Activated naive CD4-positive, alpha-beta T cell treated with anti-CD3 and anti-CD28 coated beads, Interleukin-2, amount 10 ng/mL, durations not matched to agents 7 days and 5 days (primary cell): ENCODE measurements at regions not wholly inside any gene's neighbourhood (a gene's known extent, or its start where the extent isn't known, plus 50 kb on each side); places are given as distances from the start of the nearest gene placed in this dataset.

Experiments
- CTCF ChIA-PET: fragments of 350-600 bp; sonication (Branson Sonifier 250); formaldehyde crosslinking; loops from one replicate; lab custom pipeline; 2021; ENCODE audit warnings: antibody characterized with exemption; lab: Charles Lee
- DNase-seq: peaks from one replicate; pipeline ENCODE4 v3.0.0-alpha.2; 2020
- H3K27ac Mint-ChIP-seq: one replicate; pipeline ENCODE4 v1.8.0; 2021; ENCODE audit warnings: mild to moderate bottlenecking, moderate library complexity, mixed read lengths
- H3K27me3 Mint-ChIP-seq: one replicate; pipeline ENCODE4 v1.8.0; 2021; ENCODE audit warnings: mild to moderate bottlenecking, mixed read lengths
- H3K36me3 Mint-ChIP-seq: one replicate; pipeline ENCODE4 v1.8.0; 2021; ENCODE audit warnings: mixed read lengths
- H3K4me1 Mint-ChIP-seq: one replicate; pipeline ENCODE4 v1.8.0; 2021; ENCODE audit warnings: mixed read lengths
- H3K4me3 Mint-ChIP-seq: one replicate; pipeline ENCODE4 v1.8.0; 2021; ENCODE audit warnings: mild to moderate bottlenecking, moderate library complexity, mixed read lengths
- H3K9me3 Mint-ChIP-seq: one replicate; pipeline ENCODE4 v1.8.0; 2021; ENCODE audit warnings: mixed read lengths

DNA sequence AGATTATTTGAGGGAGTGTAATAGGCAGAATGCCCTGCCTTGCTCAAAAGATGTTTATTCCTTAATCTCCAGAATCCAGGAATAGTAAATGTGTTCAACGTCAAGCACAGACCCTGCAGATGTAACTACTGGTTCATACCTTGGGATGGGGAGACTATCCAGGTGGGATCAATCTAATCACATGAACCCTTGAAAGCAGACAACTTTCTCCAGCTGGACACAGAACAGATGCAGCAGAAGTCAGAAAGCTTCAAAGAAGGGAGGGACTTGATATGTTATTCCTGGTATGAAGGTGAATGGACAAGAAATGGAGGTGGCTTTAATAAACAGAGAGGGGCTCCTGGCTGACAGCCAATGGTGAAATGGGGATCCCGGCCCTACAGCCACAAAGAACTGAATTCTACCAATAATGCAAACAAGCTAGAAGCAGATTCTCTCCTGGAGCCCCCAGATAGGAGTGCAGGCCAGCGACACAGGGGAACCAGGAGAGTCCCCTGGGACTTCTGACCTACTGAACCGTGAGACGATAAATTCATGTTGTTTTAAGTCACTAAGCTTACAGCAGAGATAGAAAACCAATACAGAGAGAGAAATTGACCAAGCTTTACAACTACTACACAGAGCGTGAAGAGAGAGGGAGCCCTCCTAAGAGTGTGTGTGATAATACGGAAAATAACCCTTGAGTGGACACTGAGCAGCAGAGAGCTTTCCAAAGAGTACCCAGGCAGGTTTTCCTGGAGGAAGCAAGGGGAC, 133.5 kb upstream of the TMEM132C start:
- DNase-seq = no peak
- CTCF ChIA-PET = no interaction called here
- no peaks in the 10 kb centered on the region for H3K36me3 Mint-ChIP-seq
- H3K27ac Mint-ChIP-seq = no peak overlapping the region
- H3K4me3 Mint-ChIP-seq = no peak overlapping the region
- H3K9me3 Mint-ChIP-seq = peaks cover 18% of the 10 kb centered on the region
- H3K4me1 Mint-ChIP-seq = no peaks in the 10 kb centered on the region
- H3K27me3 Mint-ChIP-seq = no peaks in the 10 kb centered on the region

GRCh38 chr12:128137140-128137539, 129.8 kb upstream of the TMEM132C start:
- no peaks in the 10 kb centered on the region for H3K4me1 Mint-ChIP-seq
- no peaks in the 10 kb centered on the region for H3K36me3 Mint-ChIP-seq
- H3K27me3 Mint-ChIP-seq = no peaks in the 10 kb centered on the region
- H3K27ac Mint-ChIP-seq = no peak overlapping the region
- peaks cover 15% of the 10 kb centered on the region for H3K9me3 Mint-ChIP-seq
- no peak overlapping the region for H3K4me3 Mint-ChIP-seq
- CTCF ChIA-PET = no interaction called here
- no peak for DNase-seq

DNA sequence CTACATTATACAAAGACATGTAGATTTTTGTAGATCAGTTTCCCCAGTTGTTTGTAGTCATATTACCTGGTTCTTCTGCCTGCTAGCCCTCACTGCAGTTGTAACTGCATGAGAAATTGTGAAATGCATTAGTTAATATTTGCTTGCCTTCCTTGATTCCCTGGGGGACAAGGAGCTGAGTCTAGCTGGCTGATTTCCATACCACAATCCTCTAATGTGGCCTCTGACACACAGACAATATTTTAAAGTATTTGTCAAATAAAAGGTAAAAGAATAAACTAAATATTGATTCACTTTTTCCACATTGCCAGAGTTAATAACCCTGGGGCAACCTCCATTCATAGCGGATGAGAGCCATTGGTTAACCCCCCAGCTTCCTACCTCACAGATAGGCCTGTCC, 128.8 kb upstream of the TMEM132C start:
- no peak overlapping the region for H3K27ac Mint-ChIP-seq
- no peaks in the 10 kb centered on the region for H3K4me1 Mint-ChIP-seq
- no peak overlapping the region for H3K4me3 Mint-ChIP-seq
- CTCF ChIA-PET = no interaction called here
- DNase-seq = no peak
- peaks cover 14% of the 10 kb centered on the region for H3K9me3 Mint-ChIP-seq
- no peaks in the 10 kb centered on the region for H3K36me3 Mint-ChIP-seq
- H3K27me3 Mint-ChIP-seq = no peaks in the 10 kb centered on the region

DNA sequence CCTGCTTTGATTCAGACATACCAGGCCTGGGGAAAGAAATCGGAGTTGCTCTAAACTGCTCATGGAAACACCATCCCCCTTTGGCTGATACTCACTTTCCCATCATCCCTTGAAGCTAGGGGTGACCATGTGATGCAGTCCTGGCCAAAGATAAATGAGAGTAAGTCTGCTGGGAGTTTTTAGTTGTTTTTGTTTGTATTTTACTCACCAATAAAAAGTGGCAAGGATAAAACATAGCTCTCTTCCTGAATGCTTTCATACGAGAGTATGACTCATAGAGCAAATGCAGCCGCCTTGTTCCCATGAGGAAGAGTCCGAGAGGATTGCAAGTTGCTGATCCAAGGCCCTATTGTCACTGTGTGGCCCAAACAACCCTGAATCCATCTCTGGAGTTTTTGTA, 126.4 kb upstream of the TMEM132C start:
- Mint-ChIP-seq H3K27ac (no peak overlapping the region), H3K27me3 (no peaks in the 10 kb centered on the region), H3K4me3 (no peak overlapping the region), H3K4me1 (no peaks in the 10 kb centered on the region), H3K9me3 (peaks cover 18% of the 10 kb centered on the region), H3K36me3 (no peaks in the 10 kb centered on the region)
- DNase-seq = no peak
- CTCF ChIA-PET = no interaction called here

GRCh38 chr12:128150961-128151360, 116.0 kb upstream of the TMEM132C start:
- Mint-ChIP-seq H3K4me3 (no peak overlapping the region), H3K27me3 (no peaks in the 10 kb centered on the region), H3K36me3 (no peaks in the 10 kb centered on the region), H3K27ac (no peak overlapping the region), H3K9me3 (peaks cover 18% of the 10 kb centered on the region), H3K4me1 (no peaks in the 10 kb centered on the region)
- no peak for DNase-seq
- CTCF ChIA-PET = no interaction called here

DNA sequence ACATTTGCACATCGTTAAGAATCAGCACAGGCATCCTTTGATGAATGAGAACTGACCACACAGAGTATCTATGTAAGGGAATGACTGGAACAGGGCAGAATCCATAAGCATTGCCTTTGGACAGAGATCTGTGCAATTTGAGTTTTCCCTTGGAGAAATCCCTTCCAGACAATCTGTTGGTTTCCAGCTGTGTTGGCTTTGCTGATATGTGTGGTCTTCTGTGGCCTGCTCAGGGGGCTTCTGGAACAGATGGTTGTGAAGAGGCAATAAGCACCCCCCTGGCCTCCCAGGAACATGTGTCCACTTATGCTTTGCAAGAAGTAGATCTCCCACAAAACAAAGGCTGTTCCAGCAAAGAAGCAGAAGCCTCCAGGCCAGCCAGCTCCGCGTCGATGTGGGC, 111.4 kb upstream of the TMEM132C start:
- Mint-ChIP-seq H3K36me3 (no peaks in the 10 kb centered on the region), H3K4me1 (no peaks in the 10 kb centered on the region), H3K27ac (no peak overlapping the region), H3K4me3 (no peak overlapping the region), H3K27me3 (no peaks in the 10 kb centered on the region), H3K9me3 (peaks cover 12% of the 10 kb centered on the region)
- CTCF ChIA-PET = no interaction called here
- DNase-seq = no peak

DNA sequence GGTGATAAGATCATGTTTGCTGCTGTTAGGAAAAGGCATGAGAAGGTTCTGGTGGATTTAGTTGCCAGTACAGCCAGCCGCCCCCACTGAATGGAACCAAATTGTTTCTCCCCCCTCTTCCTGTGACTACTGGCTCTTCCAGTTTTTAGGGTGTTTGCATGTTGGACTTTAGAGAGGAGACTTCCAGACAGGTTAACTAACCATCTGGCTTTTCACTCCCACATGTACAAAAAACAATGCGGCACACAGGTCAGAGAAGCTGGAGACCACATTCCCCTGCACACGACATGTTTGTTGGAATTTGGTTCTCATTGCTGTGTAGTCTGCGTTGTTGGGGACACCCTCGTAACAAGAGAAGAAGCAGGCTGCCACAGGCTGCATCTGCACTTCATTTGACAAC, 103.9 kb upstream of the TMEM132C start:
- no peaks in the 10 kb centered on the region for H3K27me3 Mint-ChIP-seq
- no peak for DNase-seq
- H3K27ac Mint-ChIP-seq = no peak overlapping the region
- no peak overlapping the region for H3K4me3 Mint-ChIP-seq
- no peaks in the 10 kb centered on the region for H3K4me1 Mint-ChIP-seq
- no peaks in the 10 kb centered on the region for H3K36me3 Mint-ChIP-seq
- peaks cover 12% of the 10 kb centered on the region for H3K9me3 Mint-ChIP-seq
- CTCF ChIA-PET = no interaction called here

- Mint-ChIP-seq H3K4me3 (no peak overlapping the region), H3K9me3 (peaks cover 19% of the 10 kb centered on the region), H3K27me3 (no peaks in the 10 kb centered on the region), H3K36me3 (no peaks in the 10 kb centered on the region), H3K27ac (no peak overlapping the region), H3K4me1 (no peaks in the 10 kb centered on the region)
- no peak for DNase-seq
- CTCF ChIA-PET = no interaction called here
These were observed 102.4 kb upstream of the TMEM132C start for GRCh38 chr12:128164533-128164932.

- H3K9me3 Mint-ChIP-seq = peaks cover 19% of the 10 kb centered on the region
- DNase-seq = no peak
- no peak overlapping the region for H3K27ac Mint-ChIP-seq
- no peak overlapping the region for H3K4me3 Mint-ChIP-seq
- no peaks in the 10 kb centered on the region for H3K36me3 Mint-ChIP-seq
- H3K4me1 Mint-ChIP-seq = no peaks in the 10 kb centered on the region
- H3K27me3 Mint-ChIP-seq = no peaks in the 10 kb centered on the region
- CTCF ChIA-PET = no interaction called here
These were observed 101.6 kb upstream of the TMEM132C start for GRCh38 chr12:128165387-128165786.

- no peaks in the 10 kb centered on the region for H3K36me3 Mint-ChIP-seq
These were observed 98.7 kb upstream of the TMEM132C start for GRCh38 chr12:128168273-128168672.

DNA sequence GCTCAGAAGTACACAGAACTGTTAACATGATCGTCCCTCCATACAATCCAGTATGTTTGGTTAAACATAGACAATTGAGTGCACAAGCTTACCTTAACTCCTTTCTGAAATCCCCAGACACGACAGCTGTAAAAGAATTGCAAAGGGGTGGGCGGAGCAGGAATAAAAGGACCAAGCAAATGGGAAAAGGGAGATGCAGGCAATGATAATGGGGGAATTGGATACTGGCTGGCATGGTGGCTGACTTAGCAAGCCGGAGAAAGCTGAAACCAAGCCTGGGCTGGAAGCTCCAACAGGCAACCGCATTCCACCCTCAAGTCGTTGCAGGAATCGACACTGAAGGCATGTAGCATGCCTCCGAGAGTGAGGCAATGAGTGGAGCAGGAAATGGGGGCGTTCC, 96.8 kb upstream of the TMEM132C start:
- H3K9me3 Mint-ChIP-seq = peaks cover 25% of the 10 kb centered on the region
- CTCF ChIA-PET = no interaction called here
- H3K27ac Mint-ChIP-seq = no peak overlapping the region
- H3K4me3 Mint-ChIP-seq = no peak overlapping the region
- H3K4me1 Mint-ChIP-seq = no peaks in the 10 kb centered on the region
- no peaks in the 10 kb centered on the region for H3K27me3 Mint-ChIP-seq
- DNase-seq = no peak
- H3K36me3 Mint-ChIP-seq = no peaks in the 10 kb centered on the region

More at GRCh38 chr12:128168273-128168672, 98.7 kb upstream of the TMEM132C start:
- peaks cover 21% of the 10 kb centered on the region for H3K9me3 Mint-ChIP-seq
- H3K27me3 Mint-ChIP-seq = no peaks in the 10 kb centered on the region
- no peak overlapping the region for H3K27ac Mint-ChIP-seq
- no peaks in the 10 kb centered on the region for H3K4me1 Mint-ChIP-seq
- H3K4me3 Mint-ChIP-seq = no peak overlapping the region
- CTCF ChIA-PET = no interaction called here
- no peak for DNase-seq

- CTCF ChIA-PET = no interaction called here
- no peak for DNase-seq
- peaks cover 20% of the 10 kb centered on the region for H3K9me3 Mint-ChIP-seq
- no peaks in the 10 kb centered on the region for H3K27me3 Mint-ChIP-seq
- H3K36me3 Mint-ChIP-seq = no peaks in the 10 kb centered on the region
- H3K4me1 Mint-ChIP-seq = no peaks in the 10 kb centered on the region
- no peak overlapping the region for H3K4me3 Mint-ChIP-seq
- no peak overlapping the region for H3K27ac Mint-ChIP-seq
These were observed 88.4 kb upstream of the TMEM132C start for GRCh38 chr12:128178565-128178964.

DNA sequence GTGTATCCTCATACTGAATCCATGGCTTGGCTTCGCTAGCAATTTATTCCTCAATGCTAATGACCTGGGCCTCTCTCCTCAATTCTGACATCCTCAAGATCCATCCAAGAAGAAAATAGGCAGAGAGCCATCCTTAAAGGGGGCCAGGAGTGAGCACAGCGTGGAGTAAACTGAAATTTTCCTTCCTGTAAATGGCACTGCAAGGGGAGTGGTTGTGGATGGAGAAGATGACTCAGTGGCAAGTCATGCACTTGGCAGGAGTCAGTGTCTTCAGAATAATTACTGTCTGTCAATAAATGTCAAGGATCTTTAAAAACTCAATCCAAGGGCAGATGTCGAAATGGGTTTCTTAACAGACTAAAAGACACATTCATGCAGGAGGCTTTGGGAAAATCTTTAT, 88.0 kb upstream of the TMEM132C start:
- CTCF ChIA-PET = no interaction called here
- DNase-seq = no peak
- Mint-ChIP-seq H3K4me3 (no peak overlapping the region), H3K27ac (no peak overlapping the region), H3K27me3 (no peaks in the 10 kb centered on the region), H3K36me3 (no peaks in the 10 kb centered on the region), H3K9me3 (peaks cover 18% of the 10 kb centered on the region), H3K4me1 (no peaks in the 10 kb centered on the region)

DNA sequence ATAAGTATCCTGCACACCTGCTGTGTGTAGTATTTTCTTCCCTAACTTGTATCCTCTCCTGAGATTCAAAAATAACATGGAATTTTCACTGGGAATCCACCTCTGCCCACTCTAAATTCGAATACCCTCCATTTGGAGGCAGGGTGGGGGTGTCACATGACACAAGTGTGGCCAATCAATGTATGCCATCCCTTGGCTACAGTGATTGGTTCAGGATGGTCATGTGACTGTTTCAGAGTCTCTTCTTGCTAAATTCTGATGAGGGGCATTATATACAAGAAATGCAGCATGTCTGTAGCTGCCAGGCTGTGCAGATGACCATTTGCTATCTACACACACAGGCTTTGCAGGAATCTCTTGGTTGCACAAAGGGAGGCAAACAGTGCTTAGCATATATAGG, 86.8 kb upstream of the TMEM132C start:
- no peak overlapping the region for H3K27ac Mint-ChIP-seq
- H3K36me3 Mint-ChIP-seq = no peaks in the 10 kb centered on the region
- no peak for DNase-seq
- peaks cover 23% of the 10 kb centered on the region for H3K9me3 Mint-ChIP-seq
- H3K4me1 Mint-ChIP-seq = no peaks in the 10 kb centered on the region
- no peak overlapping the region for H3K4me3 Mint-ChIP-seq
- H3K27me3 Mint-ChIP-seq = no peaks in the 10 kb centered on the region
- CTCF ChIA-PET = no interaction called here

DNA sequence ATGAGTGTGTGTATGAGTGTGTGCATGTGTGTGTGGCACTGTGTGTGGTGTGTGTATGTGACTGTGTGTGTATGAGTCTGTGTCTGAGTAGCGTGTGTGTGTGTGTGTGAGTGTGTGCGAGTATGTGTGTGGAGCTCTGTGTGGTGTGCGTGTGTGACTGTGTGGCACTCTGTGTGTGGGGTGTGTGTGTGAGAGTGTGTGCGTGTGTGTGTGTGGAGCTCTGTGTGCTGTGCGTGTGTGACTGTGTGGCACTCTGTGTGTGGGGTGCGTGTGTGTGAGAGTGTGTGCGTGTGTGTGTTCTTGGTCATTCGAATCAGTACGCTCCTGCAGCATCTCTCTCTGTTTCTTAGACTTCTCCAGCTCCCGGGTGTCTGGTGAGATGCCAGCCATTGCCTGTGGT, 76.9 kb upstream of the TMEM132C start:
- Mint-ChIP-seq H3K27ac (no peak overlapping the region), H3K4me1 (no peaks in the 10 kb centered on the region), H3K36me3 (no peaks in the 10 kb centered on the region), H3K9me3 (peaks cover 11% of the 10 kb centered on the region), H3K4me3 (no peak overlapping the region), H3K27me3 (no peaks in the 10 kb centered on the region)
- no peak for DNase-seq
- CTCF ChIA-PET = no interaction called here
